A673 (cell line): ENCODE measurements at regions not wholly inside any gene's neighbourhood (a gene's known extent, or its start where the extent isn't known, plus 50 kb on each side); places are given as distances from the start of the nearest gene placed in this dataset.

Experiments used
- BruUV-seq: library from RNA; stranded (reverse); fragments of 400-500 nt; replicated peaks from 2 replicates; lab custom pipeline; 2021; lab: Mats Ljungman, UMichigan
- CTCF ChIA-PET: fragments of 300-600 bp; sonication (Branson Sonifier 250); formaldehyde crosslinking; loops from one replicate; lab custom pipeline; 2022; ENCODE audit warnings: antibody characterized with exemption; lab: Charles Lee
- POLR2A ChIA-PET: fragments of 300-600 bp; sonication (Branson Sonifier 250); formaldehyde crosslinking; loops from one replicate; lab custom pipeline; 2022; ENCODE audit warnings: antibody characterized with exemption; ENCODE audit not compliant: low non-redundant PET; lab: Charles Lee
- DNase-seq: peaks from one replicate; pipeline ENCODE4 v3.0.0-alpha.2; 2015; ENCODE audit warnings: low spot score
- H3K27ac ChIP-seq: fragments of 200-600 bp; sonication (generic); 2 replicates; pipeline ENCODE4 v1.5.1; 2016; ENCODE audit warnings: mixed run types, low read depth, mild to moderate bottlenecking, mixed read lengths, antibody characterized with exemption, low read length; ENCODE audit not compliant: poor library complexity, severe bottlenecking
- H3K27me3 ChIP-seq: fragments of 200-600 bp; sonication (generic); replicated peaks from 2 replicates; pipeline ENCODE4 v1.6.1; 2017; ENCODE audit warnings: mixed run types, low read depth, mild to moderate bottlenecking, mixed read lengths, antibody characterized with exemption, low read length; ENCODE audit not compliant: insufficient read depth, poor library complexity
- H3K36me3 ChIP-seq: fragments of 200-600 bp; sonication (generic); 2 replicates; pipeline ENCODE4 v1.6.1; 2016; ENCODE audit warnings: mixed run types, mild to moderate bottlenecking, mixed read lengths, antibody characterized with exemption, low read length; ENCODE audit not compliant: insufficient read depth, poor library complexity, severe bottlenecking
- H3K4me1 ChIP-seq: fragments of 200-600 bp; sonication (generic); 2 replicates; pipeline ENCODE4 v1.6.1; 2017; ENCODE audit warnings: mixed run types, mild to moderate bottlenecking, mixed read lengths, antibody characterized with exemption, low read length; ENCODE audit not compliant: insufficient read depth, poor library complexity, severe bottlenecking
- H3K4me3 ChIP-seq: fragments of 200-600 bp; sonication (generic); 2 replicates; pipeline ENCODE4 v1.5.1; 2016; ENCODE audit warnings: low read depth, mixed run types, mild to moderate bottlenecking, mixed read lengths, low read length; ENCODE audit not compliant: poor library complexity, severe bottlenecking
- H3K9me3 ChIP-seq: fragments of 200-600 bp; sonication (generic); 2 replicates; pipeline ENCODE4 v1.6.1; 2016; ENCODE audit warnings: mixed run types, low read depth, mild to moderate bottlenecking, mixed read lengths, antibody characterized with exemption, low read length; ENCODE audit not compliant: poor library complexity, severe bottlenecking
- EZH2 ChIP-seq: fragments of 200-600 bp; sonication (generic); IDR thresholded peaks from 2 replicates; pipeline ENCODE4 v1.6.1; 2017; ENCODE audit warnings: borderline replicate concordance, low read depth, mild to moderate bottlenecking, mixed read lengths, antibody characterized with exemption, low read length; ENCODE audit not compliant: poor library complexity, severe bottlenecking
- intact Hi-C: fragments of 100-400 bp; cut with micrococcal nuclease; formaldehyde crosslinking; loops from one replicate; pipeline ENCODE4 v1.10.0; 2022; ENCODE audit not compliant: unreplicated experiment
- TF ChIP-seq, protein P1 (sequence below): fragments of 300-800, 200-600 bp; sonication (generic); conservative IDR thresholded peaks from 2 replicates; pipeline ENCODE4 v1.5.1; 2017; ENCODE audit warnings: low read depth, mild to moderate bottlenecking, antibody characterized with exemption, low read length, moderate library complexity, mixed read lengths

DNA sequence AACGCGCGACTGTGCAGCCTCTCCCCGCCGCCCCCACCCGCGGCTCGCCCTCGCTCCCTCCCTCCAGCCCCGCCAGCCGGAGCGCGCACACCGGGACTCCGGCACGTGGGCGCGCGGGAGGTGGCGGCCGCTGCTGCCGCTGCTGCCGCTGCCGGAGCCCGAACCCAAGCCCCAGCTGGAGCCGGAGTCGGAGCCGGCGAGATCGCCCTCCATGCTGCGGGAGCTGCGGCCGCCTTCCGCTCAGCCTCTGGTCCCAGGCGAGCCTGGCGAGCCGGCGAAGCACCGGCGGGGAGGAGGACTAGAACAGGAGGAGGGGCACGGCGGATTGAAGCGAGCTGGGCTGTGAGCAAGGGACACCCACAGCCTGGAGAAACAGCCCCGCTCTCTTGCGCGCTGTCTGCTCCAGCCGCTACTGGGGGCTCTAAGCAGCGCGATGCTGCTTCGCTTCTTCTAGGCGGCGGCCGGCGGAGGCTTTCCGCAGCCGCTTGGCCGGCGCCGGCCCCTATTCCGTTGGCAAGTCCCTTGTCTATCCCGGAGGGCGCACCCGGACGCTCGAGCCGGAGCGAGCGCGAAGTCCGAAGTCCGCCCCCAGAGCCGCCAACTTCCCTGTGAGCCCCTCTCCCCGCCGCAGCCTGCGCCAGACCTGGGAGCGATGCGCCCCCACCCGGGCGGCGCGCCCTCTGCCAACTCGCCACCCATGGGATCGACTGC, 598.7 kb upstream of the SGCD start:
- TF ChIP-seq, protein P1, sequence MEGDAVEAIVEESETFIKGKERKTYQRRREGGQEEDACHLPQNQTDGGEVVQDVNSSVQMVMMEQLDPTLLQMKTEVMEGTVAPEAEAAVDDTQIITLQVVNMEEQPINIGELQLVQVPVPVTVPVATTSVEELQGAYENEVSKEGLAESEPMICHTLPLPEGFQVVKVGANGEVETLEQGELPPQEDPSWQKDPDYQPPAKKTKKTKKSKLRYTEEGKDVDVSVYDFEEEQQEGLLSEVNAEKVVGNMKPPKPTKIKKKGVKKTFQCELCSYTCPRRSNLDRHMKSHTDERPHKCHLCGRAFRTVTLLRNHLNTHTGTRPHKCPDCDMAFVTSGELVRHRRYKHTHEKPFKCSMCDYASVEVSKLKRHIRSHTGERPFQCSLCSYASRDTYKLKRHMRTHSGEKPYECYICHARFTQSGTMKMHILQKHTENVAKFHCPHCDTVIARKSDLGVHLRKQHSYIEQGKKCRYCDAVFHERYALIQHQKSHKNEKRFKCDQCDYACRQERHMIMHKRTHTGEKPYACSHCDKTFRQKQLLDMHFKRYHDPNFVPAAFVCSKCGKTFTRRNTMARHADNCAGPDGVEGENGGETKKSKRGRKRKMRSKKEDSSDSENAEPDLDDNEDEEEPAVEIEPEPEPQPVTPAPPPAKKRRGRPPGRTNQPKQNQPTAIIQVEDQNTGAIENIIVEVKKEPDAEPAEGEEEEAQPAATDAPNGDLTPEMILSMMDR = no peak
- no peak for TF ChIP-seq EZH2
- BruUV-seq = no TSS peak
- no peaks in the 10 kb centered on the region for H3K4me1 ChIP-seq
- H3K4me3 ChIP-seq = peak overlapping the region; percentile 26
- intact Hi-C loops = no loop called here
- no peaks in the 10 kb centered on the region for H3K9me3 ChIP-seq
- peak; percentile 13 for DNase-seq
- ChIA-PET CTCF (no interaction called here), POLR2A (no interaction called here)
- H3K27ac ChIP-seq = no peak overlapping the region
- no peaks in the 10 kb centered on the region for H3K36me3 ChIP-seq
- H3K27me3 ChIP-seq = peaks cover 52% of the 10 kb centered on the region

- CTCF ChIA-PET = no interaction called here
- Histone ChIP-seq H3K36me3 (no peaks in the 10 kb centered on the region), H3K4me3 (peak overlapping the region; percentile 26), H3K27me3 (peaks cover 48% of the 10 kb centered on the region), H3K4me1 (no peaks in the 10 kb centered on the region), H3K27ac (no peak overlapping the region), H3K9me3 (no peaks in the 10 kb centered on the region)
- intact Hi-C loops = no loop called here
- peak; percentile 27 for DNase-seq
- no TSS peak for BruUV-seq
- no peak for TF ChIP-seq EZH2
- TF ChIP-seq, protein P1 = no peak
- POLR2A ChIA-PET = no interaction called here
These were observed 597.9 kb upstream of the SGCD start for GRCh38 chr5:155728857-155729683.

- Histone ChIP-seq H3K9me3 (no peaks in the 10 kb centered on the region), H3K4me1 (no peaks in the 10 kb centered on the region), H3K36me3 (no peaks in the 10 kb centered on the region), H3K27me3 (peaks cover 48% of the 10 kb centered on the region), H3K4me3 (no peak overlapping the region), H3K27ac (no peak overlapping the region)
- ChIA-PET POLR2A (no interaction called here), CTCF (no interaction called here)
- peak; percentile 1 for DNase-seq
- TF ChIP-seq EZH2 = no peak
- TF ChIP-seq, protein P1 = no peak
- intact Hi-C loops = no loop called here
- no TSS peak for BruUV-seq
These were observed 597.3 kb upstream of the SGCD start for GRCh38 chr5:155729684-155730059.
